ENCODE measurements at regions not wholly inside any gene's neighbourhood (a gene's known extent, or its start where the extent isn't known, plus 50 kb on each side); places are given as distances from the start of the nearest gene placed in this dataset.

- DNase-seq (ENCODE audit: low read depth in 1 of 2, low spot score in 2 of 2), result no peak
- no peaks in the 10 kb centered on the region for H3K9me3 ChIP-seq (replicated peaks)
- no peaks in the 10 kb centered on the region for H3K4me1 ChIP-seq (replicated peaks)
- no peak overlapping the region for H3K4me3 ChIP-seq
- no peak overlapping the region for H3K27ac ChIP-seq
- H3K36me3 ChIP-seq, result no peaks in the 10 kb centered on the region
- no peaks in the 10 kb centered on the region for H3K27me3 ChIP-seq (replicated peaks)
These were observed 643.2 kb upstream of the PIK3C3 start for GRCh38 chr18:41311571-41312547.

- H3K27me3 ChIP-seq (replicated peaks), result no peaks in the 10 kb centered on the region
- no peak overlapping the region for H3K4me3 ChIP-seq
- no peaks in the 10 kb centered on the region for H3K36me3 ChIP-seq
- no peak for DNase-seq (ENCODE audit: low read depth in 1 of 2, low spot score in 2 of 2)
- H3K4me1 ChIP-seq (replicated peaks), result no peaks in the 10 kb centered on the region
- no peaks in the 10 kb centered on the region for H3K9me3 ChIP-seq (replicated peaks)
- no peak overlapping the region for H3K27ac ChIP-seq
These were observed 657.3 kb upstream of the PIK3C3 start for GRCh38 chr18:41297740-41298139.

- no peak overlapping the region for H3K4me3 ChIP-seq
- no peak for DNase-seq (ENCODE audit: low read depth in 1 of 2, low spot score in 2 of 2)
These were observed 685.7 kb upstream of the PIK3C3 start for GRCh38 chr18:41269294-41269693.

GRCh38 chr18:41268271-41268670, 686.8 kb upstream of the PIK3C3 start:
- no peaks in the 10 kb centered on the region; the same call in 1 of the 2 replicates for H3K9me3 ChIP-seq (replicated peaks)
- H3K27ac ChIP-seq, result no peak overlapping the region
- no peaks in the 10 kb centered on the region for H3K36me3 ChIP-seq
- DNase-seq (ENCODE audit: low read depth in 1 of 2, low spot score in 2 of 2), result no peak
- no peak overlapping the region for H3K4me3 ChIP-seq
- H3K27me3 ChIP-seq (replicated peaks), result no peaks in the 10 kb centered on the region
- H3K4me1 ChIP-seq (replicated peaks), result peaks cover 26% of the 10 kb centered on the region

More at GRCh38 chr18:41269294-41269693, 685.7 kb upstream of the PIK3C3 start:
- Histone ChIP-seq H3K9me3 (replicated peaks) (no peaks in the 10 kb centered on the region; the same call in 1 of the 2 replicates), H3K27me3 (replicated peaks) (no peaks in the 10 kb centered on the region), H3K4me1 (replicated peaks) (peaks cover 26% of the 10 kb centered on the region), H3K36me3 (no peaks in the 10 kb centered on the region), H3K27ac (no peak overlapping the region)

- Histone ChIP-seq H3K9me3 (replicated peaks) (no peaks in the 10 kb centered on the region; the same call in 1 of the 2 replicates), H3K36me3 (no peaks in the 10 kb centered on the region), H3K4me3 (no peak overlapping the region), H3K27ac (peak overlapping the region; percentile 41), H3K4me1 (replicated peaks) (peaks cover 26% of the 10 kb centered on the region), H3K27me3 (replicated peaks) (no peaks in the 10 kb centered on the region)
- peak; percentile 72 to 80 for DNase-seq (ENCODE audit: low read depth in 1 of 2, low spot score in 2 of 2)
These were observed 688.4 kb upstream of the PIK3C3 start for GRCh38 chr18:41266616-41267015.

- Histone ChIP-seq H3K9me3 (replicated peaks) (no peaks in the 10 kb centered on the region; the same call in 1 of the 2 replicates), H3K4me3 (no peak overlapping the region), H3K27ac (peak overlapping the region; percentile 41), H3K4me1 (replicated peaks) (peaks cover 26% of the 10 kb centered on the region), H3K27me3 (replicated peaks) (no peaks in the 10 kb centered on the region), H3K36me3 (no peaks in the 10 kb centered on the region)
- DNase-seq (ENCODE audit: low read depth in 1 of 2, low spot score in 2 of 2), result no peak
These were observed 688.8 kb upstream of the PIK3C3 start for GRCh38 chr18:41266204-41266603.

GRCh38 chr18:41265047-41265446, 690.0 kb upstream of the PIK3C3 start:
- H3K4me1 ChIP-seq (replicated peaks), result peaks cover 26% of the 10 kb centered on the region
- no peaks in the 10 kb centered on the region for H3K27me3 ChIP-seq (replicated peaks)
- peak in 1 of 2 experiments; percentile 34 for DNase-seq (ENCODE audit: low read depth in 1 of 2, low spot score in 2 of 2)
- H3K36me3 ChIP-seq, result no peaks in the 10 kb centered on the region
- no peak overlapping the region for H3K4me3 ChIP-seq
- H3K9me3 ChIP-seq (replicated peaks), result no peaks in the 10 kb centered on the region
- H3K27ac ChIP-seq, result no peak overlapping the region

- no peaks in the 10 kb centered on the region for H3K9me3 ChIP-seq (replicated peaks)
- H3K4me1 ChIP-seq (replicated peaks), result peaks cover 26% of the 10 kb centered on the region
- no peaks in the 10 kb centered on the region for H3K27me3 ChIP-seq (replicated peaks)
- H3K4me3 ChIP-seq, result no peak overlapping the region
- H3K27ac ChIP-seq, result no peak overlapping the region
- H3K36me3 ChIP-seq, result no peaks in the 10 kb centered on the region
- DNase-seq (ENCODE audit: low read depth in 1 of 2, low spot score in 2 of 2), result no peak
These were observed 691.1 kb upstream of the PIK3C3 start for GRCh38 chr18:41263956-41264355.

GRCh38 chr18:41262688-41263087, 692.3 kb upstream of the PIK3C3 start:
- Histone ChIP-seq H3K9me3 (replicated peaks) (no peaks in the 10 kb centered on the region), H3K4me3 (no peak overlapping the region), H3K27me3 (replicated peaks) (no peaks in the 10 kb centered on the region)

GRCh38 chr18:41244591-41245037, 710.4 kb upstream of the PIK3C3 start:
- no peak overlapping the region for H3K4me3 ChIP-seq
- no peak for DNase-seq (ENCODE audit: low read depth in 1 of 2, low spot score in 2 of 2)
- no peaks in the 10 kb centered on the region for H3K9me3 ChIP-seq (replicated peaks)
- H3K27me3 ChIP-seq (replicated peaks), result no peaks in the 10 kb centered on the region
- H3K36me3 ChIP-seq, result no peaks in the 10 kb centered on the region
- H3K27ac ChIP-seq, result no peak overlapping the region
- H3K4me1 ChIP-seq (replicated peaks), result no peaks in the 10 kb centered on the region

More at GRCh38 chr18:41262688-41263087, 692.3 kb upstream of the PIK3C3 start:
- no peak overlapping the region for H3K27ac ChIP-seq
- DNase-seq (ENCODE audit: low read depth in 1 of 2, low spot score in 2 of 2), result no peak
- no peaks in the 10 kb centered on the region for H3K36me3 ChIP-seq
- H3K4me1 ChIP-seq (replicated peaks), result peaks cover 26% of the 10 kb centered on the region

- H3K4me3 ChIP-seq, result no peak overlapping the region
- no peaks in the 10 kb centered on the region for H3K4me1 ChIP-seq (replicated peaks)
- H3K27ac ChIP-seq, result no peak overlapping the region
- DNase-seq (ENCODE audit: low read depth in 1 of 2, low spot score in 2 of 2), result no peak
- H3K36me3 ChIP-seq, result no peaks in the 10 kb centered on the region
- H3K9me3 ChIP-seq (replicated peaks), result no peaks in the 10 kb centered on the region
- no peaks in the 10 kb centered on the region; the same call in 1 of the 2 replicates for H3K27me3 ChIP-seq (replicated peaks)
These were observed 717.7 kb upstream of the PIK3C3 start for GRCh38 chr18:41237317-41237716.

- Histone ChIP-seq H3K4me3 (no peak overlapping the region), H3K27ac (no peak overlapping the region), H3K9me3 (replicated peaks) (no peaks in the 10 kb centered on the region), H3K36me3 (no peaks in the 10 kb centered on the region), H3K4me1 (replicated peaks) (no peaks in the 10 kb centered on the region), H3K27me3 (replicated peaks) (no peaks in the 10 kb centered on the region; the same call in 1 of the 2 replicates)
- DNase-seq (ENCODE audit: low read depth in 1 of 2, low spot score in 2 of 2), result no peak
These were observed 723.4 kb upstream of the PIK3C3 start for GRCh38 chr18:41231681-41232080.

- Histone ChIP-seq H3K9me3 (replicated peaks) (no peaks in the 10 kb centered on the region), H3K27me3 (replicated peaks) (no peaks in the 10 kb centered on the region), H3K27ac (no peak overlapping the region), H3K36me3 (no peaks in the 10 kb centered on the region), H3K4me3 (no peak overlapping the region), H3K4me1 (replicated peaks) (no peaks in the 10 kb centered on the region)
- no peak for DNase-seq (ENCODE audit: low read depth in 1 of 2, low spot score in 2 of 2)
These were observed 727.0 kb upstream of the PIK3C3 start for GRCh38 chr18:41227993-41228392.

- Histone ChIP-seq H3K4me1 (replicated peaks) (no peaks in the 10 kb centered on the region), H3K27me3 (replicated peaks) (no peaks in the 10 kb centered on the region), H3K36me3 (no peaks in the 10 kb centered on the region), H3K9me3 (replicated peaks) (no peaks in the 10 kb centered on the region), H3K4me3 (no peak overlapping the region), H3K27ac (no peak overlapping the region)
- no peak for DNase-seq (ENCODE audit: low read depth in 1 of 2, low spot score in 2 of 2)
These were observed 728.1 kb upstream of the PIK3C3 start for GRCh38 chr18:41226911-41227310.
